Fibroblast of villous mesenchyme (primary cell): ENCODE measurements at regions not wholly inside any gene's neighbourhood (a gene's known extent, or its start where the extent isn't known, plus 50 kb on each side); places are given as distances from the start of the nearest gene placed in this dataset.

Experiments used
- DNase-seq: peaks from one replicate; pipeline ENCODE4 v3.0.0-alpha.2; 2010; ENCODE audit warnings: low read depth
- H3K4me3 ChIP-seq: 2 replicates; pipeline ENCODE4 v1.5.1; 2011; ENCODE audit warnings: low read depth, mild to moderate bottlenecking, low read length
- CTCF ChIP-seq: IDR thresholded peaks from 2 replicates; pipeline ENCODE4 v1.5.1; 2012; ENCODE audit warnings: low read depth, mild to moderate bottlenecking, low read length; ENCODE audit not compliant: insufficient read depth

- no peak overlapping the region for H3K4me3 ChIP-seq
- no peak for DNase-seq
- no peak for TF ChIP-seq CTCF
Measured at GRCh38 chr9:89732939-89733324, 128.1 kb downstream of the GADD45G start.

- DNase-seq = peak; percentile 72
- no peak for TF ChIP-seq CTCF
- H3K4me3 ChIP-seq = no peak overlapping the region
Measured at GRCh38 chr9:89734600-89735041, 129.8 kb downstream of the GADD45G start.

GRCh38 chr9:89738137-89738932 lies 133.5 kb downstream of the GADD45G start:
- H3K4me3 ChIP-seq = no peak overlapping the region
- TF ChIP-seq CTCF = no peak
- peak; percentile 96 for DNase-seq

GRCh38 chr9:89739511-89739910 lies 134.7 kb downstream of the GADD45G start:
- H3K4me3 ChIP-seq = no peak overlapping the region
- DNase-seq = no peak
- no peak for TF ChIP-seq CTCF

- no peak overlapping the region for H3K4me3 ChIP-seq
- no peak for TF ChIP-seq CTCF
- DNase-seq = no peak
Measured at GRCh38 chr9:89739916-89740315, 135.1 kb downstream of the GADD45G start.

GRCh38 chr9:89740722-89741121 lies 135.9 kb downstream of the GADD45G start:
- TF ChIP-seq CTCF = no peak
- no peak overlapping the region for H3K4me3 ChIP-seq
- no peak for DNase-seq

- DNase-seq = peak; percentile 55
- H3K4me3 ChIP-seq = no peak overlapping the region
- TF ChIP-seq CTCF = no peak
Measured at GRCh38 chr9:89742660-89743059, 137.8 kb downstream of the GADD45G start.
